ENCODE measurements at regions not wholly inside any gene's neighbourhood (a gene's known extent, or its start where the extent isn't known, plus 50 kb on each side); places are given as distances from the start of the nearest gene placed in this dataset.
"Not testable (repeated sequence)": the region's sequence is repeated elsewhere in the genome, so short reads cannot be mapped to it uniquely, and the experiment has no call there.

GRCh38 chr5:81825237-81825636, 74.3 kb upstream of the SSBP2 start:
- DNase-seq = no peak

- DNase-seq = not testable (repeated sequence)
Measured at GRCh38 chr5:81823736-81824135, 72.8 kb upstream of the SSBP2 start.

- no peak for DNase-seq
Measured at GRCh38 chr5:81820863-81821262, 70.0 kb upstream of the SSBP2 start.

GRCh38 chr5:81820318-81820636, 69.4 kb upstream of the SSBP2 start:
- no peak for DNase-seq

GRCh38 chr5:81819556-81820317, 68.8 kb upstream of the SSBP2 start:
- no peak for DNase-seq

GRCh38 chr5:81817980-81818379, 67.1 kb upstream of the SSBP2 start:
- no peak for DNase-seq

GRCh38 chr5:81817086-81817485, 66.2 kb upstream of the SSBP2 start:
- DNase-seq = no peak

- DNase-seq = no peak
Measured at GRCh38 chr5:81815321-81815720, 64.4 kb upstream of the SSBP2 start.

- DNase-seq = no peak
Measured at GRCh38 chr5:81808106-81808505, 57.2 kb upstream of the SSBP2 start.

- no peak for DNase-seq
Measured at GRCh38 chr5:81805086-81805485, 54.2 kb upstream of the SSBP2 start.

GRCh38 chr5:81803812-81804211, 52.9 kb upstream of the SSBP2 start:
- DNase-seq = no peak

GRCh38 chr5:81802625-81803024, 51.7 kb upstream of the SSBP2 start:
- DNase-seq = no peak

GRCh38 chr5:81802020-81802419, 51.1 kb upstream of the SSBP2 start:
- no peak for DNase-seq

- DNase-seq = no peak
Measured at GRCh38 chr5:81800797-81801196, 49.9 kb upstream of the SSBP2 start.
